NCI-H1417 (cell line): ENCODE measurements at regions not wholly inside any gene's neighbourhood (a gene's known extent, or its start where the extent isn't known, plus 50 kb on each side); places are given as distances from the start of the nearest gene placed in this dataset.
"Not testable (repeated sequence)": the region's sequence is repeated elsewhere in the genome, so short reads cannot be mapped to it uniquely, and the experiment has no call there.

ENCODE experiments used
- DNase-seq, 3 experiments: peaks; one replicate each; lab custom pipeline; 2025; lab: John Stamatoyannopoulos, UW

- no peak for DNase-seq
These were observed 619.2 kb upstream of the CLINT1 start for GRCh38 chr5:158478139-158478538.

DNA sequence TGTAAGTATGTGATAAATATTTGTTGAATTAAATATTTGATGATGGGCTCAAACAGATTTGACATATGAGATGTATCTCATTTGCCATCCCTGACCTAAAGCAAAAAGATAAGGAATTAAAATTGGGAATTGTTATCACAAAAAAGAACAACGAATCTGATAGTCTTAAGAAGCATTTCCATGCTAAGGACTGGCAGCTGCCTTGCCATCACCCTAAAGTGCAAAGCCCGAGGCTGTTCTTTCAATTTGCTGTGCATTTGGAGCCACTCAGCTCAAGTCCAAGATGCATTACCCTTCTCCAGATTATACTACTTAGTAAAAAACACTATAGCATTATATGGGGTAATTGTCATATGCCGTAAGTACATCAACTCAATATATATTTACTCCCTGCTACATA lies 618.3 kb upstream of the CLINT1 start:
- DNase-seq, result no peak

DNA sequence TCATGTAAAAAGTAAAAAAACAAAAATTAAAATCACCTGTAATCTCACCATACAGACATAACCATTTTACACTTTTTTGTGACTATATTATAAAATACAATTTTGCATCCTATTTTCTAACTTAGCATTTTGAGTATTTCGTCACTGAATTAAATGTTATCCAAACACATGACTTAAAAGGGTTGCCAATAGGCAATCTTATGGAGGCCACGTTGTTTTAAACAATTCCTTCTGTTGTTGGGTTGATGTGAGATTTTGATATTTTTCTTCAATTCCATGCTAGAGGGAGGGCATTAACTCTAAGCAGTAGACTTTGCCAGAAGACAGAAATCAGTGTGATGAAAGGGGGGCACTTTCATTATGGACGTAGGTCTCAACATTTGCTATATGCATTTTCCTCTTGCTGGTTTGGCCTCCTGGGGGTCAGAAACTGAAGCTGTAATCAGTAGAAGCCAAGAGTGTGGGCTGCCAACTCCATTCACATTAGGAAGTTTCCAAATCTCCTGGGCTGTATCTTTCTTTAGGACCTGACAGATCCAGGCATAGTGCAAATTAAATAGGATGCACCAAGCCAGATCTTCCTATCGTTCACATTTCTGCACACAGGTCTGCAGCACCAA lies 614.2 kb upstream of the CLINT1 start:
- no peak for DNase-seq

- no peak for DNase-seq
These were observed 612.6 kb upstream of the CLINT1 start for GRCh38 chr5:158471535-158471924.

GRCh38 chr5:158470764-158471534 lies 612.0 kb upstream of the CLINT1 start:
- no peak for DNase-seq

GRCh38 chr5:158468444-158468843 lies 609.5 kb upstream of the CLINT1 start:
- no peak for DNase-seq

DNA sequence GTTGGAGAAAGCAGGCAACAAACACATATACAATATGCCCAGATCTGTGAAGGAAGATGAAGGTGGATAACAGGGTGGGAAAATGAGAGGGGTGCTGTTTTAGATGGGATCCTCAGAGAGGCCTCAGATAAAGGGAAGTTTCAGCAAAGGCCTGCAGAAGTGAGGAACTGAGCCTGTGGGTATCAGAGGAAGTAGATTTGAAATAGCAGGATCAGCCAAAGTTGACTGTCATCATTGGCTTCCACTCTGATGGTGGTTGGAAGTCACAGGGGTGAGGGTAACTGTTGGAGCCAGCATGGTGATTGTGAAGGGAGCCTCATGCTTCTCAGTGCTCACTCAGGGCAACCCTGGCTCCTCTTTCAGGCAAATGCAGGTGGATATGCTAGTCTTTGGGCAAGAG lies 607.2 kb upstream of the CLINT1 start:
- no peak for DNase-seq

GRCh38 chr5:158465086-158465972 lies 606.4 kb upstream of the CLINT1 start:
- DNase-seq, result no peak

- no peak for DNase-seq
These were observed 605.4 kb upstream of the CLINT1 start for GRCh38 chr5:158464383-158464782.

DNA sequence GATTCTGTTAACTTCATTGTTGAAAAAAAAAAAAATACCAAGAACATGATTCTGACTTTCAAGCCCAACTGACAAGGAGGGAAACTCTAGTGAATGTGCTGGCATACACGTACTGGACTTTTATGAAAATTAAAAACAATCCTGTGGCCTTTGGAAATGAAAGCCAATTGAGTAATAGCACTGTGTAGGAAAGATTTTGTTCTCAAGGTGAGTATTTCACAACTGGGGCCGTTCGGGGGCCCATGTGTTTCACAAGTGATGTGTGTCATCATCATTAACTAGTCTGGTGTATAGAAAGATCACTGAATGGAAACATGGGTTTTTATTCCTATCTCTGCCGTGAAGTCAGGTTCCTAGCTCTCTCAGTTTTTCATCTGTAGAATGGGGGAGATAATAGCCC lies 605.0 kb upstream of the CLINT1 start:
- DNase-seq, result no peak

DNA sequence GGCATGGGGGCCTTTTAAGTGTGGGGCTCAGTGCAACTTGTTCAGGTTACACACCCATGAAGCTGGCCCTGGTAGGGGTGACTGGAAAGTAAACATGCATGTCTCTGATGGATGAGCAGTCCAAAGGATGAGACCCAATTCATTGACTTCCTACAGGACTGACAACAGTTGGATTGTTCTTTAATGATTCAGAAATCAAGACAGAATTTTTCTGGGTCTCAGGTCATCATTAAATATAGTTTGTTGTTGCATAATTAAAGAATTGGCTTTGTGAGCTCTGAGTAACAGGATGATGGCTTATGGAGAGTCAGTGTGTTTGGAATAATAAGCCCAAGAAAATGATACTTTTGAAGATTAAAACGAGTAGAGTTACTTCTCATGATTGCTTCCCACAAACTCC lies 604.2 kb upstream of the CLINT1 start:
- DNase-seq, result no peak

DNA sequence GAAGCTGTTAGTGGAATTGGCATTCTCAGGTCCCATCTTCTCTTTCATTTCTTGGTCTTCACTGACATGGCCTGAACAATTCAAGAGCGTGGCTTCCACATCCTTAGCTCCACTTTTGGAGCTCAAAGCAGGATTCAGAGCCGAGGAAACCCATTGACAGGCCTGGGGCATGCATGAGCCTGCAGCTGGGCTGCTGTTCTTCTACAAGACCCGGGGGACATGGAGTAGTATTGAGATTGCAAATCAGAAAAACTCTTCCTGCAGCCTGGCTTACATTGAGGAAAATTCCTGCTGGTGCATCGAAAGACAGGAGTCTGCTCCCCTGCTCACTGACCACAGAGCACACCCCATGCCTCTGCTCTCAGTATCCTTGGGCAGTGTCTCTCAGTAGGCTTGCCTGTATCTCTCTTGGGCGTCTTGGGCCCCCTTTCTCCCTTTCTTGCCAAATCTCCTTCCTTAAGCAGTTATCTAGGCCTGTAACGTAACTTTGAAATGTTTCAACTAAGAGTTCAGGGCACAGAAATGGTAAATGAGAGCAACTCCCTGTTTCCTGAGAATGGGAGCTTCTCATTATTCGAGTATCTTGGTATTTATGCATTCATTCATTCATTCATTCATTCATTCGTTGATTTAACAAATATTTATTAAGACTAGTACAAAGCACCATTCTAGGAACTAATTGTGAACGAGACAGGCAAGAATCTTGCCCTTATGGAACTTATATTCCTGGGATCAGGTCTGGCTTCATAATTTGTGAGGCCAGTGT lies 603.6 kb upstream of the CLINT1 start:
- no peak for DNase-seq

DNA sequence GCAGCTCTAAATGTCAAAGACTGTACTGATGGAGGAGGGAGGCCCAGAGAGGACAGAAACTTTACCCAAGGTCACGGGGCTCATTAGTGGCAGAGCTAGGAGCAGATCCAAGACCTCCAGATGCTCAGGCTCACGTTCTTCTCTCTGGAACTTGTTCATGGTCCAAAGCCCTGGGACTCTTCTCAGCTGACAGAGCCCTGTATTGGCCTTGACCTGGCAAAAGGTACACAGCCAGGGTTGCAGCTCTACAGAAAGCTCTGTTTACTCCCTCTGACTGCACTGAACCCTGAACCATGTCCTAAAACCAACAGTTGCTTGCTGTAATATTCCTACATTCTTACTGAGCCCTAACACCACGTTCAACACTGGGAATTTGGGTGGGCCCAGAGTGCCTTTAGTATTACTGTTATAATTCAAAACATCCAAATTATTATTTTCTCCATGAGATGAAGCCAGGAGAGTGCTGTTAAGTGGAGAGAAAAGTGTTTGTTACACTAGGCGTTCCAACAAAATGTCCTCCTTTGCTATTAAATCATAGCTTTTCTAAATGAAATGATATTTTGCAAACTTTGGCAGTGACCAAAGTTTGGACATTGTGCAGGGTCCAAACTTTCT lies 602.4 kb upstream of the CLINT1 start:
- DNase-seq, result no peak

DNA sequence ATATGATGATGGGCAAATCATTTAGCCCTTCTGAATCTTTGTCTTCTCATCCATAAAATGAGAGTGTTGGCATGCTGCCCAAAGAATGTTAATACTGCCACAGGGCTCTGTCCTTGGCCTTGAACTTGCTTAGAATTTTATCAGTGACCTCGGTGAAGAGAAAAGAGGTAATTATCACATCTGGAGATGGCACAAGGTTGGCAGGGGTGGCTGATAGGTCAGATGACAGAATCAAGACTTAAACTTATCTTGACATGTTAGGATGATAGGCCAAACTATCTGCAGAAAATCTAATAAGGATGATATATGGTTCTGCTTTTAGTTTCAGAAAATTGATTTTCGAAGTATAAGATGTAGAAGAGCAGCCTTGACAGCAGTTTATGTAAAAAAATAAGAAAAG lies 599.1 kb upstream of the CLINT1 start:
- no peak for DNase-seq

- DNase-seq, result no peak
These were observed 597.8 kb upstream of the CLINT1 start for GRCh38 chr5:158456756-158457155.

GRCh38 chr5:158456241-158456640 lies 597.3 kb upstream of the CLINT1 start:
- no peak for DNase-seq

DNA sequence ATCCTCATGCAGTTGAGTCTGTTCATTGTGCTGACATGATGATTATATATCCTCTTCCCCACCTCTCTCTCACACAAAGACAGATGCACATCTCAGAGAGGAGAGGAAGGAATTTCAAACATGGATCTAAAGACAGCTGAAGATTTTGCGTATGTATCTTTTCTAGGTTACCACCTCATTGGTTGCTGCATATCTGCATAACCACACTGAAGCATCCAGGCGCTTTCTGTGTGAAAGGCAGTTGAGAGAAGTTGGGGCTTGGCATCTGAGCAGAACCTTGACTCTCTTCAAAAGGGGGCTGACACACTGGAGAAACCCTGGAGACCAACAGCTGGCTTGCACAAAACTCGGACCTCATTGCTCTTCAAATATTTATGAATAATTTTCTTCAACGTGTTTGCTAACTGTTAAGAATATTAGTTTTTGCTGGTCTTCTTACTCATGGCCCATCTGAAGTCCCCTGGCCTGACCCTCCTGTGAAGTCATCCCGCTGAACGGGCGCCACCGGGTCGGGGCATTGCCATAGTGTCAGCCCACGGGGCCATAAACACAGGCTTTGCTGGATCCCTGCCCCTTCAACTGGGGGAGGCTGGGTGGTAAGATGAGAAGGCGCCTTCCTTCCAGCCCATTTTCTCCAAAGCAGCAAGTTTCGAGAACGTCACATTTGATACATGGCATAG lies 593.2 kb upstream of the CLINT1 start:
- no peak for DNase-seq

DNA sequence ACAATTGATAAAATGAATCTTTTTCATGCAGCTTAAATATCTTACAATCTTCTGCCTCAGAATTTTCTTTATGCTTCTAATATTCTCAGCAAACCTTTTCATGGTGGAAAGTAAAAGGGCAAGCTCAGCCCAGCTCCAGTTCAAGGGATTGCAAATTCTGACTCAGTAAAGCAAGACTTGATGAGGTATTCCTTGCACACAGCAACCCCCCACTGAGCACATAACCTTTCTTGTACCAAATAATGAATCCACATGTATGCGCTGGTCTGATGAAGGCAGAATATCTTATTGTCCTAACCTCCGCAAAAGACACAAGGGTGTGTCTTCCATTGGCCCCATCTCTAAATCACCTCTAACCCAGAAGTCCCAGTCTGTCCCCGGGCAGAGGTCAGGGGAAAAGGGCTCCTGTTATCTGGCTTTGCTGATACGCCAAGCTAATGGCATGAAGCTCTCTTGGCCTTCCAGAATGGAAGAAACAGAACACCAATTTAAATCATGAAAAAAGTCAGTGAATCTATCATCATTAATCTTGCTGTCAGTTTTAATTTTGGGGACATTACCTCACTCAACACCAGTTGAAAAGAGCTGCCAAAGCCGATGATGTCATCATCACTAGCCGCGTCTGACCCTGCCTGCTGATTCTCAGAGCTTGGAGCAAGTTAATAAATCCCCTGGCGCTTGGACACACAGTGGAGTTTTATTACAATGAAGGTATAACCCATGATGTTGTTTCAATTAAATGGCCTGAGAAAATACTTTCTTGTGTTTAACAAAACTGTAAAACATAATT lies 592.5 kb upstream of the CLINT1 start:
- peak in 1 of 3 experiments; percentile 8 for DNase-seq

GRCh38 chr5:158450751-158451171 lies 591.8 kb upstream of the CLINT1 start:
- no peak for DNase-seq

- not testable (repeated sequence) for DNase-seq
These were observed 587.8 kb upstream of the CLINT1 start for GRCh38 chr5:158446761-158447160.
